K562 (cell line): ENCODE measurements at regions not wholly inside any gene's neighbourhood (a gene's known extent, or its start where the extent isn't known, plus 50 kb on each side); places are given as distances from the start of the nearest gene placed in this dataset.

Experiments
- ATAC-seq: fragments of 200-7000 bp; cut with Tn5 transposase; 3 replicates; pipeline ENCODE4 v1.9.1; 2020; ENCODE audit warnings: moderate library complexity
- BruUV-seq: library from RNA; stranded (reverse); fragments of 400-500 nt; replicated peaks from 2 replicates; lab custom pipeline; 2021; lab: Mats Ljungman, UMichigan
- CTCF ChIA-PET: fragments of 300-600 bp; formaldehyde crosslinking; extraction: SDS; loops from one replicate; lab custom pipeline; 2021; ENCODE audit warnings: low intra/inter-chr PET ratio; lab: Yijun Ruan, JAX
- POLR2A ChIA-PET: fragments of 300-600, 350-650 bp; sonication (Branson Sonifier 250); formaldehyde crosslinking; extraction: SDS; loops from one replicate; lab custom pipeline; 2021; ENCODE audit warnings: antibody characterized with exemption, inconsistent platforms; lab: Yijun Ruan, JAX
- DNase-seq, 4 experiments: peaks; one replicate each; pipeline versions ENCODE4 v3.0.0 to v3.0.0-alpha.2; 2011 to 2018; ENCODE audit warnings: low spot score in 3 of 4, mixed read lengths in 3 of 4; ENCODE audit errors: extremely low read depth in 1 of 4
- FAIRE-seq: peaks from 2 replicates; lab custom pipeline; 2011; peaks lifted over from hg19 to GRCh38; lab: Jason Lieb, UNC
- H2AFZ ChIP-seq: 2 replicates; pipeline ENCODE4 v1.6.0; 2011; ENCODE audit warnings: low read depth, low read length, control low read depth, inconsistent platforms
- H3K27ac ChIP-seq: fragments of 200-600 bp; 3 replicates; pipeline ENCODE4 v1.8.0; 2011; ENCODE audit warnings: low read depth, mild to moderate bottlenecking, control low read depth, inconsistent platforms, low read length, moderate library complexity, mixed read lengths; ENCODE audit errors: extremely low read depth
- H3K27me3 ChIP-seq, 2 experiments: fragments of 300-600 bp in 1 of 2; 2 replicates in 1 of 2; 3 replicates in 1 of 2; pipeline versions ENCODE4 v1.6.0 to v1.8.0; 2011; ENCODE audit warnings: inconsistent platforms in 2 of 2, low read length in 2 of 2, mild to moderate bottlenecking in 1 of 2, mixed read lengths in 1 of 2, moderate library complexity in 1 of 2; ENCODE audit not compliant: control insufficient read depth in 2 of 2, insufficient read depth in 2 of 2
- H3K36me3 ChIP-seq: fragments of 300-600 bp; 3 replicates; pipeline ENCODE4 v1.8.0; 2011; ENCODE audit warnings: mild to moderate bottlenecking, low read length, inconsistent platforms; ENCODE audit not compliant: control insufficient read depth, insufficient read depth
- H3K4me1 ChIP-seq, 2 experiments: fragments of 200-600 bp in 1 of 2; replicated peaks in 1 of 2; 2 replicates in 1 of 2; 3 replicates in 1 of 2; pipeline versions ENCODE4 v1.5.1 to v1.8.0; 2011; ENCODE audit warnings: inconsistent platforms in 2 of 2, low read length in 2 of 2, mild to moderate bottlenecking in 1 of 2, mixed read lengths in 1 of 2, moderate library complexity in 1 of 2; ENCODE audit not compliant: control insufficient read depth in 2 of 2, insufficient read depth in 2 of 2
- H3K4me2 ChIP-seq: 2 replicates; pipeline ENCODE4 v1.6.1; 2011; ENCODE audit warnings: low read length, control low read depth, inconsistent platforms, mixed read lengths; ENCODE audit not compliant: insufficient read depth
- H3K4me3 ChIP-seq: fragments of 200-600 bp; sonication (generic), shearing (Covaris generic); 2 replicates; pipeline ENCODE4 v1.5.1; 2016; ENCODE audit warnings: control low read depth, inconsistent platforms
- H3K79me2 ChIP-seq: fragments of 200-600 bp; 3 replicates; pipeline ENCODE4 v1.8.0; 2011; ENCODE audit warnings: low read length, inconsistent platforms; ENCODE audit not compliant: control insufficient read depth, insufficient read depth
- H3K9ac ChIP-seq, 2 experiments: 2 replicates each; pipeline versions ENCODE4 v1.6.0 to v1.6.1; 2011; ENCODE audit warnings: low read depth in 2 of 2, low read length in 2 of 2, control low read depth in 1 of 2, inconsistent platforms in 1 of 2, mild to moderate bottlenecking in 1 of 2, mixed read lengths in 1 of 2; ENCODE audit not compliant: insufficient read depth in 1 of 2
- H3K9me1 ChIP-seq: one replicate; pipeline ENCODE4 v1.6.0; 2011; ENCODE audit warnings: inconsistent platforms, mild to moderate bottlenecking, low read length, moderate library complexity; ENCODE audit not compliant: control insufficient read depth, insufficient read depth
- H3K9me3 ChIP-seq: replicated peaks from 2 replicates; pipeline ENCODE4 v1.5.1; 2011; ENCODE audit warnings: low read depth, low read length, inconsistent platforms; ENCODE audit not compliant: control insufficient read depth, insufficient read depth
- H4K20me1 ChIP-seq: replicated peaks from 2 replicates; pipeline ENCODE4 v1.6.1; 2011; ENCODE audit warnings: low read length, inconsistent platforms, mixed read lengths; ENCODE audit not compliant: control insufficient read depth, insufficient read depth
- BCOR ChIP-seq: fragments of 450-650 bp; IDR thresholded peaks from 2 replicates; pipeline ENCODE4 v1.6.1; 2016
- MAZ ChIP-seq, 2 experiments: fragments of 450-650 bp in 1 of 2; sonication (generic) in 1 of 2; formaldehyde crosslinking; IDR thresholded peaks in 1 of 2; conservative IDR thresholded peaks in 1 of 2; 2 replicates each; pipeline versions ENCODE4 v1.4.0 to v1.5.0; 2020; ENCODE audit warnings: mild to moderate bottlenecking in 1 of 2, missing genetic modification reagents in 1 of 2
- MCM7 ChIP-seq, 2 experiments: fragments of 450-650 bp; IDR thresholded peaks; 2 replicates each; pipeline ENCODE4 v1.6.1; 2016 to 2018
- SMC3 ChIP-seq: conservative IDR thresholded peaks from 2 replicates; pipeline ENCODE4 v1.6.1; 2011; ENCODE audit warnings: low read depth, low read length, improper control_type of control experiment; ENCODE audit not compliant: insufficient read depth
- SREBF2 ChIP-seq: sonication (generic); formaldehyde crosslinking; IDR thresholded peaks from 2 replicates; pipeline ENCODE4 v1.4.0; 2020; ENCODE audit warnings: mild to moderate bottlenecking, missing genetic modification reagents
- WGBS: fragments of 100-300 bp; shearing (Covaris generic); methylation state at CpG from one replicate; pipeline ENCODE4 v1.1.6; 2016; ENCODE audit warnings: low coverage, mixed read lengths; ENCODE audit not compliant: insufficient coverage; ENCODE audit errors: missing lambda C conversion rate; 5-methylcytosine and 5-hydroxymethylcytosine counted together
- in situ Hi-C: fragments of 300-500 bp; cut with MboI; formaldehyde crosslinking; loops from 4 replicates; pipeline ENCODE4 v1.15.0; 2018; ENCODE audit warnings: inconsistent platforms, mixed read lengths
- intact Hi-C: fragments of 100-400 bp; cut with micrococcal nuclease; formaldehyde crosslinking; loops from 2 replicates; pipeline ENCODE4 v1.14.2; 2022

GRCh38 chr18:61943175-61943964 is 50.6 kb upstream of the RNF152 start:
- intact Hi-C loops = no loop called here
- Histone ChIP-seq H3K9ac (no peak overlapping the region), H3K9me3 (no peaks in the 10 kb centered on the region), H3K4me3 (no peak overlapping the region), H3K9me1 (no peaks in the 10 kb centered on the region)
- no peak for DNase-seq
- TF ChIP-seq SMC3 = no peak
- TF ChIP-seq MAZ (CRISPR knock-in tag; conservative IDR thresholded peaks at IDR 0.05 in 1 of 2, IDR thresholded peaks at IDR 0.05 in 1 of 2) = no peak
- no peak for TF ChIP-seq SREBF2 (CRISPR knock-in tag)
- no peak for TF ChIP-seq MCM7 (IDR thresholded peaks at IDR 0.05)
- TF ChIP-seq BCOR = no peak
- TF ChIP-seq, all 486 proteins: peak for 0
- Histone ChIP-seq H3K4me1 (no peaks in the 10 kb centered on the region), H3K27me3 (no peaks in the 10 kb centered on the region; a peak in 1 of 5 replicates), H3K27ac (no peak overlapping the region), H3K79me2 (no peaks in the 10 kb centered on the region), H3K36me3 (no peaks in the 10 kb centered on the region), H4K20me1 (no peaks in the 10 kb centered on the region), H2AFZ (no peak overlapping the region), H3K4me2 (no peak overlapping the region)
- ATAC-seq = no peak
- CTCF ChIA-PET = no interaction called here
- in situ Hi-C loops = no loop called here
- POLR2A ChIA-PET = no interaction called here
- 0% methylated on average over 2 of the region's 3 CpGs for WGBS
- no TSS peak for BruUV-seq
- FAIRE-seq = no peak
